Endothelial cell of umbilical vein (primary cell): ENCODE measurements at regions not wholly inside any gene's neighbourhood (a gene's known extent, or its start where the extent isn't known, plus 50 kb on each side); places are given as distances from the start of the nearest gene placed in this dataset.

Source experiments
- BruUV-seq: library from RNA; stranded (reverse); fragments of 400-500 nt; replicated peaks from 2 replicates; lab custom pipeline; 2021; lab: Mats Ljungman, UMichigan
- CTCF ChIA-PET: fragments of 300-600, 350-600 bp; sonication (Branson Sonifier 250); formaldehyde crosslinking; loops from one replicate; lab custom pipeline; 2021; ENCODE audit warnings: antibody characterized with exemption, inconsistent platforms; lab: Charles Lee
- POLR2A ChIA-PET: fragments of 300-600, 350-600 bp; sonication (Branson Sonifier 250); formaldehyde crosslinking; loops from one replicate; lab custom pipeline; 2021; ENCODE audit warnings: antibody characterized with exemption, inconsistent platforms; lab: Charles Lee
- DNase-seq: peaks from one replicate; pipeline ENCODE4 v3.0.0-alpha.2; 2011; ENCODE audit warnings: low read depth, low spot score
- FAIRE-seq: peaks from 2 replicates; lab custom pipeline; 2011; peaks lifted over from hg19 to GRCh38; lab: Jason Lieb, UNC
- H2AFZ ChIP-seq: 2 replicates; pipeline ENCODE4 v1.6.0; 2012; ENCODE audit warnings: low read depth, low read length, control low read depth, inconsistent platforms
- H3K27ac ChIP-seq: 2 replicates; pipeline ENCODE4 v1.5.1; 2011; ENCODE audit warnings: low read depth, mild to moderate bottlenecking, control low read depth, low read length, moderate library complexity; ENCODE audit not compliant: insufficient read depth
- H3K27me3 ChIP-seq, 2 experiments: 2 replicates each; pipeline versions ENCODE4 v1.6.0 to v1.6.1; 2011; ENCODE audit warnings: low read length in 2 of 2, mixed read lengths in 1 of 2; ENCODE audit not compliant: control insufficient read depth in 2 of 2, insufficient read depth in 2 of 2
- H3K36me3 ChIP-seq, 2 experiments: 2 replicates in 1 of 2; 3 replicates in 1 of 2; pipeline ENCODE4 v1.5.1; 2011; ENCODE audit warnings: low read length in 2 of 2, mild to moderate bottlenecking in 1 of 2, moderate library complexity in 1 of 2; ENCODE audit not compliant: control insufficient read depth in 2 of 2, insufficient read depth in 2 of 2; ENCODE audit errors: extremely low read depth in 1 of 2
- H3K4me1 ChIP-seq: 3 replicates; pipeline ENCODE4 v1.5.1; 2011; ENCODE audit warnings: mild to moderate bottlenecking, low read length; ENCODE audit not compliant: control insufficient read depth, insufficient read depth; ENCODE audit errors: extremely low read depth
- H3K4me2 ChIP-seq: 2 replicates; pipeline ENCODE4 v1.6.1; 2011; ENCODE audit warnings: low read length, control low read depth, mixed read lengths; ENCODE audit not compliant: insufficient read depth
- H3K4me3 ChIP-seq, 3 experiments: fragments of 200-600 bp in 1 of 3; sonication (generic), shearing (Covaris generic) in 1 of 3; replicated peaks in 1 of 3; 2 replicates each; pipeline ENCODE4 v1.5.1; 2011 to 2016; ENCODE audit warnings: control low read depth in 3 of 3, low read length in 3 of 3, mild to moderate bottlenecking in 2 of 3, inconsistent platforms in 1 of 3, low read depth in 1 of 3, moderate library complexity in 1 of 3; ENCODE audit not compliant: insufficient read depth in 1 of 3
- H3K79me2 ChIP-seq: 2 replicates; pipeline ENCODE4 v1.6.0; 2012; ENCODE audit warnings: low read length, inconsistent platforms; ENCODE audit not compliant: control insufficient read depth, insufficient read depth
- H3K9ac ChIP-seq: replicated peaks from 2 replicates; pipeline ENCODE3; 2011; ENCODE audit warnings: low read length, control low read depth; ENCODE audit not compliant: insufficient read depth; ENCODE audit errors: extremely low read depth
- H3K9me1 ChIP-seq: replicated peaks from 3 replicates; pipeline ENCODE4 v1.6.0; 2011; ENCODE audit warnings: mild to moderate bottlenecking, low read length; ENCODE audit not compliant: control insufficient read depth, insufficient read depth; ENCODE audit errors: extremely low read depth
- H3K9me3 ChIP-seq: replicated peaks from 2 replicates; pipeline ENCODE4 v1.5.1; 2012; ENCODE audit warnings: low read length, inconsistent platforms; ENCODE audit not compliant: control insufficient read depth, insufficient read depth
- H4K20me1 ChIP-seq: replicated peaks from 2 replicates; pipeline ENCODE3; 2011; ENCODE audit warnings: mild to moderate bottlenecking, low read length; ENCODE audit not compliant: control insufficient read depth, insufficient read depth; ENCODE audit errors: extremely low read depth
- CTCF ChIP-seq, 2 donors: IDR thresholded peaks; 1 replicate in 1 of 2; 2 replicates in 1 of 2; pipeline ENCODE4 v1.5.1; 2011; ENCODE audit warnings: low read length in 2 of 2, mild to moderate bottlenecking in 2 of 2, moderate library complexity in 2 of 2, control low read depth in 1 of 2, inconsistent platforms in 1 of 2, low read depth in 1 of 2; ENCODE audit not compliant: insufficient read depth in 1 of 2; ENCODE audit errors: extremely low read depth in 1 of 2
- EZH2 ChIP-seq: IDR thresholded peaks from 2 replicates; pipeline ENCODE4 v1.6.1; 2012; ENCODE audit warnings: borderline replicate concordance, low read depth, mild to moderate bottlenecking, moderate library complexity, low read length, inconsistent platforms; ENCODE audit not compliant: severe bottlenecking
- FOS ChIP-seq: IDR thresholded peaks from 2 replicates; pipeline ENCODE4 v1.6.1; 2011; ENCODE audit warnings: mild to moderate bottlenecking, low read length, moderate library complexity, borderline replicate concordance; ENCODE audit not compliant: insufficient read depth
- GATA2 ChIP-seq: IDR thresholded peaks from 2 replicates; pipeline ENCODE4 v1.7.0; 2011; ENCODE audit warnings: low read depth, mild to moderate bottlenecking, moderate library complexity, mixed read lengths, low read length; ENCODE audit not compliant: insufficient read length, insufficient read depth
- JUN ChIP-seq: IDR thresholded peaks from 2 replicates; pipeline ENCODE4 v1.6.1; 2011; ENCODE audit warnings: borderline replicate concordance, low read depth; ENCODE audit not compliant: insufficient read length, insufficient read depth
- MAX ChIP-seq: IDR thresholded peaks from 2 replicates; pipeline ENCODE4 v1.6.1; 2011; ENCODE audit not compliant: insufficient read depth, insufficient read length
- MYC ChIP-seq: IDR thresholded peaks from one replicate; pipeline ENCODE4 v1.6.1; 2011; ENCODE audit warnings: mild to moderate bottlenecking, low read depth, low read length
- POLR2A ChIP-seq: IDR thresholded peaks from 2 replicates; pipeline ENCODE4 v1.6.1; 2012; ENCODE audit warnings: low read depth, mild to moderate bottlenecking, control low read depth, low read length
- POLR2AphosphoS5 ChIP-seq: IDR thresholded peaks from 2 replicates; pipeline ENCODE4 v1.6.1; 2012; ENCODE audit warnings: low read depth, mild to moderate bottlenecking, control low read depth, low read length, moderate library complexity; ENCODE audit not compliant: insufficient read depth
- dilution Hi-C: fragments of 300-500 bp; cut with MboI; formaldehyde crosslinking; loops from one replicate; pipeline ENCODE4 v1.15.0; 2019; ENCODE audit warnings: low sequenced_read_pairs; ENCODE audit not compliant: extremely low pct_ligation_motif_present
- intact Hi-C: fragments of 100-400 bp; cut with micrococcal nuclease; formaldehyde crosslinking; loops from one replicate; pipeline ENCODE4 v1.10.0; 2022

- FAIRE-seq: no peak
- Histone ChIP-seq H3K9me1 (no peaks in the 10 kb centered on the region), H3K4me3 (no peak overlapping the region), H3K9me3 (no peaks in the 10 kb centered on the region), H3K27me3 (no peaks in the 10 kb centered on the region), H3K9ac (no peak overlapping the region), H3K79me2 (no peaks in the 10 kb centered on the region), H3K36me3 (no peaks in the 10 kb centered on the region), H3K27ac (no peak overlapping the region), H3K4me2 (no peak overlapping the region), H3K4me1 (no peaks in the 10 kb centered on the region), H4K20me1 (no peaks in the 10 kb centered on the region), H2AFZ (no peak overlapping the region)
- intact Hi-C loops: no loop called here
- ChIA-PET CTCF (interaction anchor here (1.4 kb wide), 1 partner anchor 9 kb away, joined by 5 read pairs; no protein-coding TSS in a partner anchor), POLR2A (no interaction called here)
- dilution Hi-C loops: no loop called here
- no TSS peak for BruUV-seq
- DNase-seq: no peak
- no peak for TF ChIP-seq POLR2AphosphoS5
- TF ChIP-seq MAX: no peak
- TF ChIP-seq EZH2: no peak
- TF ChIP-seq GATA2: no peak
- TF ChIP-seq CTCF (IDR thresholded peaks at IDR 0.05; ENCODE audit: extremely low read depth in 1 of 2, insufficient read depth in 1 of 2, low read depth in 1 of 2, low read length in 2 of 2): no peak
- no peak for TF ChIP-seq POLR2A
- no peak for TF ChIP-seq MYC
- no peak for TF ChIP-seq JUN
- no peak for TF ChIP-seq FOS
Observed at GRCh38 chr5:36496471-36496870, 109.9 kb upstream of the SLC1A3 start.
